Common myeloid progenitor, CD34-positive (primary cell): ENCODE measurements at regions not wholly inside any gene's neighbourhood (a gene's known extent, or its start where the extent isn't known, plus 50 kb on each side); places are given as distances from the start of the nearest gene placed in this dataset.

Experiments
- CTCF ChIA-PET: fragments of 350-600 bp; sonication (Branson Sonifier 250); formaldehyde crosslinking; loops from one replicate; lab custom pipeline; 2021; ENCODE audit warnings: antibody characterized with exemption; lab: Charles Lee
- POLR2A ChIA-PET: fragments of 350-600 bp; sonication (Branson Sonifier 250); formaldehyde crosslinking; loops from one replicate; lab custom pipeline; 2021; ENCODE audit warnings: antibody characterized with exemption; lab: Charles Lee
- DNase-seq, 3 donors: peaks; one replicate each; pipeline versions ENCODE4 v3.0.0 to v3.0.0-alpha.2; 2013
- H3K27ac ChIP-seq, 2 experiments: 1 replicate in 1 of 2; 2 replicates in 1 of 2; pipeline ENCODE4 v1.7.0; 2013; ENCODE audit warnings: inconsistent platforms in 2 of 2, low read length in 2 of 2, mild to moderate bottlenecking in 2 of 2, low read depth in 1 of 2, moderate library complexity in 1 of 2; ENCODE audit not compliant: severe bottlenecking in 2 of 2, insufficient read depth in 1 of 2, poor library complexity in 1 of 2
- H3K27me3 ChIP-seq, 5 experiments: replicated peaks in 2 of 5; 1 replicate in 3 of 5; 2 replicates in 2 of 5; pipeline versions ENCODE4 v1.6.1 to v1.7.0; 2013; ENCODE audit warnings: low read length in 4 of 5, mild to moderate bottlenecking in 2 of 5, moderate library complexity in 2 of 5, inconsistent platforms in 1 of 5; ENCODE audit not compliant: insufficient read depth in 5 of 5, control insufficient read depth in 4 of 5
- H3K36me3 ChIP-seq, 4 experiments: 1 replicate in 2 of 4; 2 replicates in 2 of 4; pipeline versions ENCODE4 v1.6.1 to v1.7.0; 2013; ENCODE audit warnings: low read length in 3 of 4, control low read depth in 1 of 4, mild to moderate bottlenecking in 1 of 4; ENCODE audit not compliant: control insufficient read depth in 4 of 4, insufficient read depth in 4 of 4
- H3K4me1 ChIP-seq, 4 experiments: 1 replicate in 3 of 4; 2 replicates in 1 of 4; pipeline versions ENCODE4 v1.6.1 to v1.7.1; 2013; ENCODE audit warnings: low read length in 3 of 4, mild to moderate bottlenecking in 3 of 4, control low read depth in 1 of 4, inconsistent platforms in 1 of 4, moderate library complexity in 1 of 4; ENCODE audit not compliant: control insufficient read depth in 4 of 4, insufficient read depth in 4 of 4; ENCODE audit errors: control extremely low read depth in 1 of 4
- H3K4me3 ChIP-seq, 7 experiments: 1 replicate in 4 of 7; 2 replicates in 3 of 7; pipeline versions ENCODE4 v1.5.1 to v1.7.0; 2013; ENCODE audit warnings: mild to moderate bottlenecking in 7 of 7, low read length in 6 of 7, moderate library complexity in 6 of 7, inconsistent platforms in 2 of 7, low read depth in 2 of 7, control low read depth in 1 of 7; ENCODE audit not compliant: insufficient read depth in 4 of 7, control insufficient read depth in 1 of 7; ENCODE audit errors: extremely low read depth in 1 of 7
- H3K9me3 ChIP-seq, 5 experiments: 1 replicate in 4 of 5; 2 replicates in 1 of 5; pipeline versions ENCODE4 v1.6.1 to v1.7.1; 2013; ENCODE audit warnings: low read length in 4 of 5, mild to moderate bottlenecking in 2 of 5, inconsistent platforms in 1 of 5, low read depth in 1 of 5, moderate library complexity in 1 of 5; ENCODE audit not compliant: control insufficient read depth in 4 of 5, insufficient read depth in 2 of 5; ENCODE audit errors: control extremely low read depth in 1 of 5
- WGBS: methylation state at CpG from one replicate; pipeline ENCODE4 v1.1.5; 2013; ENCODE audit not compliant: insufficient coverage; 5-methylcytosine and 5-hydroxymethylcytosine counted together

DNA sequence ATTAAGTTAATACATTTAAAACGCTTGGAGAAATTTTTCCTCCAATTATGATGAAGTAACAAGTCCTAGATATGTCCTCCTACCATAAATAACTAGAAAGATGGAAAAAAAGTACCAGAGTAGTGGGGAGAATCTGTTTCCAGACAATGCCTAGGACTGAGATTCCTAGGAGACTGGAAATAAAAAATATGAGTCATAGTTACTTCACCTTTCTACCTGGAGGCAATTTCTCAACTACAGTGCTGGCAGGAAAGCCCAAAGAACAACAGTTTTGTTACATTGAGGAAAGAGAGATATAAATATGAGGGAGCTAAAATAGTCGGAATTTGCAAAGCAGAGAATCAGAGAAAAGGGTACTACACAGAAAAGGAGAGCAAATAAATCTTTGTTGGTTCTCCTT is 202.1 kb upstream of the ARHGAP42 start:
- H3K27ac ChIP-seq: no peak overlapping the region
- DNase-seq: no peak
- H3K4me1 ChIP-seq: no peaks in the 10 kb centered on the region
- 100% methylated on average over 1 of the region's 2 CpGs for WGBS
- ChIA-PET POLR2A (no interaction called here), CTCF (no interaction called here)
- no peak overlapping the region for H3K4me3 ChIP-seq
- no peaks in the 10 kb centered on the region for H3K27me3 ChIP-seq
- no peaks in the 10 kb centered on the region for H3K36me3 ChIP-seq
- H3K9me3 ChIP-seq: peaks cover 0 to 13% (median 0%) of the 10 kb centered on the region in 5 experiments

GRCh38 chr11:100498780-100499179 is 188.3 kb upstream of the ARHGAP42 start:
- DNase-seq: no peak
- Histone ChIP-seq H3K4me1 (no peaks in the 10 kb centered on the region), H3K9me3 (peaks cover 0 to 2% (median 0%) of the 10 kb centered on the region in 5 experiments), H3K36me3 (no peaks in the 10 kb centered on the region), H3K4me3 (no peak overlapping the region), H3K27me3 (no peaks in the 10 kb centered on the region), H3K27ac (no peak overlapping the region)
- CTCF ChIA-PET: no interaction called here
- POLR2A ChIA-PET: no interaction called here
- no CpG with 5 or more reads among the region's 3 CpGs for WGBS

DNA sequence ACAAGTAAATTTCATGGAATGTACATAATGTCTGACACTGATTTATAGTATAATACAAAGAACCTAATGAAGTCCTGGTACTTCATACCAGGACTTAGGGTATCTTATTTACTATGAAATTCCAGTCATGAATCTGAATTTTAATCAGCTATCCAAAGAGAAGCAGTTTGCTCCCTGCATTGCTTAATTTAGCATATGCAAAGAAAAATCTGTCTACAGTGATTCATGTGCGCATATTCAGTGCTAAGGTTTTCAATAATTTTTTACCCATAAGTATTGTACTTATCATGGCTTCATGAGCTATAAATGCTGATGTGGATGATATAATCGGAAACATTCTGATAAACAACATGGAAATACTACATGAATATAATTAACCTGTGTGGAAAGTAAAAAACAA is 185.6 kb upstream of the ARHGAP42 start:
- no peaks in the 10 kb centered on the region for H3K36me3 ChIP-seq
- H3K4me1 ChIP-seq: no peaks in the 10 kb centered on the region
- no peak overlapping the region for H3K27ac ChIP-seq
- ChIA-PET POLR2A (no interaction called here), CTCF (no interaction called here)
- no peaks in the 10 kb centered on the region for H3K27me3 ChIP-seq
- no peak overlapping the region for H3K4me3 ChIP-seq
- no peak for DNase-seq
- WGBS: no CpG with 5 or more reads among the region's 2 CpGs
- H3K9me3 ChIP-seq: peaks cover 0 to 2% (median 0%) of the 10 kb centered on the region in 5 experiments

DNA sequence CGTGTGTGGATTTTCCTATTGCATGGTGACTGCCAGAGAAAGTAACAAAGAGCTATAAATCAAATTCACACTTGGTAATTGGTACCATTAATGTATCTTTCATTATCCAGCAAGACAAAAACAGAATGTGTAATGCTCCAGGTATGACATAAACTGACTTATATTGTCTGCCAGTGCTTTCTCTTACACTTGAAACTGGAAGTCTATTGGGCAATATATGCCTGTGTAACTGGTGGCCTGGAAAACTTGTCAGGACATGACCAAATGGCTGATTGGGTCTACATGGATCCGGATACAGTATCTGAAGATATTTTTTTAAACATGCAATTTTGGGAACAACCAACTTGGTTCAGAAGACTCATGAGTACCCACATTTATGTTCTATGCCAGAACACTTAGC is 174.6 kb upstream of the ARHGAP42 start:
- Histone ChIP-seq H3K4me1 (no peaks in the 10 kb centered on the region), H3K27ac (no peak overlapping the region), H3K9me3 (peaks cover 0 to 1% (median 0%) of the 10 kb centered on the region in 5 experiments), H3K27me3 (no peaks in the 10 kb centered on the region), H3K36me3 (no peaks in the 10 kb centered on the region), H3K4me3 (no peak overlapping the region)
- ChIA-PET POLR2A (no interaction called here), CTCF (no interaction called here)
- DNase-seq: no peak
- WGBS: 80% methylated on average over 1 of the region's 2 CpGs

DNA sequence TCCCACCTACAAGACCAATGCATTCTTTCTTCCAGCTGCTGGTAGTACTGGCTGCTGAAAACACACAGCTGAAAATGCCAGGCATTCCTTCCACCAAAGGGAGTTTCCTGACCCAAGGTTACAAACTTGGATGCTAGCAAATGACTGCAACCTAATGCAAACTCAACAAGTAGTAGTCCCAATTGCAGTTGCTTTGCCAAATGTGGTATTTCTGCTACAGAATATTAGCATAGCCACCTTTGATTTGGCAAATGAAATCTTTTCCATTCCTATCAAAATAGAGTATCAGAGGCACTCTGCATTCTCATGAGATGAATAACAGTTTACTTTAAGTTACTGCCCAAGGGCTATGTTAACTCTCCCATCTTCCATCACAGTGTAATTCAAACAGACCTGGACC is 172.0 kb upstream of the ARHGAP42 start:
- ChIA-PET POLR2A (no interaction called here), CTCF (no interaction called here)
- H3K36me3 ChIP-seq: no peaks in the 10 kb centered on the region
- no peaks in the 10 kb centered on the region for H3K4me1 ChIP-seq
- no peak overlapping the region for H3K4me3 ChIP-seq
- peaks cover 0 to 3% (median 0%) of the 10 kb centered on the region in 5 experiments for H3K9me3 ChIP-seq
- no peak for DNase-seq
- no peaks in the 10 kb centered on the region for H3K27me3 ChIP-seq
- H3K27ac ChIP-seq: no peak overlapping the region

DNA sequence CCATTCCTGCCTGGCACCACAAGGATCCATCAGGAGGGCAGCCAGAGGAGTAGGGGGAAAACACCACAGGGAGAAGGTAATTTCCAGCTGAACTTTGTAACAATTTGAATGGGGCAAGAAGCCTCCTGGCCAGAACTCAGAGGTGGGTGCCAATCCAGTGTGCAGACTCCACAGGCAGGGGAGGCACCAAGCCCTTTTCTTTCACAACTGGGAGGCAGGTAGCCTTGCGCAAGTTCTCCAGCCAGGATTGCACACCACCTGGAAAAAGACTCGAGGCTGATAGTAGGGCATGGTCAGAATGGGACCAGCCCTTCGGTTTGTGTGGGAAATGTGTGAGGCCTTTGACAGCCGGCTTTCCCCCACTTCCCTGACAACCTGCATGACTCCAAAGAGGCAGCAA is 161.9 kb upstream of the ARHGAP42 start:
- Histone ChIP-seq H3K4me1 (no peaks in the 10 kb centered on the region), H3K36me3 (no peaks in the 10 kb centered on the region), H3K9me3 (peaks cover 0 to 13% (median 0%) of the 10 kb centered on the region in 5 experiments), H3K27me3 (no peaks in the 10 kb centered on the region), H3K4me3 (no peak overlapping the region), H3K27ac (no peak overlapping the region)
- DNase-seq: no peak
- CTCF ChIA-PET: no interaction called here
- POLR2A ChIA-PET: interaction anchor here (0.6 kb wide), 1 partner anchor 554 kb away, joined by 6 read pairs; no protein-coding TSS in a partner anchor
- WGBS: 100% methylated on average over 1 of the region's 4 CpGs

GRCh38 chr11:100525635-100526034 is 161.5 kb upstream of the ARHGAP42 start:
- DNase-seq: no peak
- ChIA-PET CTCF (no interaction called here), POLR2A (no interaction called here)
- no peaks in the 10 kb centered on the region for H3K27me3 ChIP-seq
- WGBS: 49% methylated on average over 2 of the region's 2 CpGs
- H3K36me3 ChIP-seq: no peaks in the 10 kb centered on the region
- no peaks in the 10 kb centered on the region for H3K4me1 ChIP-seq
- H3K9me3 ChIP-seq: peaks cover 0 to 13% (median 0%) of the 10 kb centered on the region in 5 experiments
- no peak overlapping the region for H3K4me3 ChIP-seq
- H3K27ac ChIP-seq: no peak overlapping the region
